Peyer's patch (tissue), 4 donors: ENCODE measurements at regions not wholly inside any gene's neighbourhood (a gene's known extent, or its start where the extent isn't known, plus 50 kb on each side); places are given as distances from the start of the nearest gene placed in this dataset.

Source experiments
- DNase-seq, 3 donors: peaks; one replicate each; pipeline ENCODE4 v3.0.0-alpha.2; 2017 to 2019
- H3K27ac ChIP-seq, 4 donors: fragments of 200-600 bp; sonication (generic); one replicate each; pipeline ENCODE4 v1.5.1; 2016 to 2019
- H3K27me3 ChIP-seq, 2 donors: fragments of 200-600 bp; sonication (generic); one replicate each; pipeline ENCODE4 v1.5.1; 2019
- H3K36me3 ChIP-seq, 3 donors: fragments of 200-600 bp; sonication (generic); one replicate each; pipeline ENCODE4 v1.5.1; 2016 to 2019
- H3K4me1 ChIP-seq, 4 donors: fragments of 200-600 bp; sonication (generic); one replicate each; pipeline ENCODE4 v1.5.1; 2016 to 2019
- H3K4me3 ChIP-seq, 4 donors: fragments of 200-600 bp; sonication (generic); 1 replicate in 3 of 4; 2 replicates in 1 of 4; pipeline ENCODE4 v1.5.1; 2016 to 2019; ENCODE audit warnings: mild to moderate bottlenecking in 1 of 4
- H3K9me3 ChIP-seq, 4 donors: fragments of 200-600 bp; sonication (generic); one replicate each; pipeline ENCODE4 v1.5.1; 2016 to 2019; ENCODE audit warnings: mild to moderate bottlenecking in 1 of 4
- CTCF ChIP-seq, 6 experiments: fragments of 450-650 bp in 4 of 6; fragments of 200-600 bp in 2 of 6; sonication (generic) in 1 of 6; IDR thresholded peaks; one replicate each; pipeline ENCODE4 v1.5.1; 2017 to 2019; ENCODE audit warnings: antibody characterized with exemption in 6 of 6, mild to moderate bottlenecking in 3 of 6, moderate library complexity in 1 of 6
- POLR2A ChIP-seq, 2 donors: fragments of 450-650 bp; IDR thresholded peaks; one replicate each; pipeline ENCODE4 v1.5.1; 2017; ENCODE audit warnings: antibody characterized with exemption in 2 of 2, mild to moderate bottlenecking in 2 of 2, moderate library complexity in 2 of 2

- no peak overlapping the region for H3K4me3 ChIP-seq
- no peak for DNase-seq
- TF ChIP-seq CTCF (IDR thresholded peaks at IDR 0.05) = no peak
- no peak for TF ChIP-seq POLR2A (IDR thresholded peaks at IDR 0.05)
- H3K9me3 ChIP-seq = no peaks in the 10 kb centered on the region
- no peaks in the 10 kb centered on the region for H3K4me1 ChIP-seq
- H3K27ac ChIP-seq = no peak overlapping the region
- no peaks in the 10 kb centered on the region for H3K27me3 ChIP-seq
- H3K36me3 ChIP-seq = no peaks in the 10 kb centered on the region
Observed at GRCh38 chr5:66362046-66362445, 217.9 kb downstream of the SREK1 start.

DNA sequence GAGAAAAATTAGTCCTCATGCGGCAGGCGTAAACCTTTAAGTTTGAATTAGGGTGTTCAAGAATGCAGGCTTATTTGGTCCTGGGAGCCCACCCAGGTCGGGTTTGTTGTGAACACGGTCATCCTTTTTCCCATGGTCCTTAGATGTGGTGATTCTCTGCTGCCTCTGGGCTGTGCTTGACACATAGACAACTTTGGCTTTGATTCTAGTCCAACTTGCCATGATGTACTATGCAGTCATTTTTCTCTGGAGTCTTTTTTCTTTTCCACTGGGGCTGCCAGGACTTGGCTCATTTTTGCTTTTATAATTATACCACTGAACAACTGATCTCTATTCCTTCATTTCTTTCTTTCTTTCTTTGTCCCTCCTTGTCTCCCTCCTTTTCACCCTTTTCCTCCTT, 218.6 kb downstream of the SREK1 start:
- DNase-seq = no peak
- H3K9me3 ChIP-seq = no peaks in the 10 kb centered on the region
- TF ChIP-seq CTCF (IDR thresholded peaks at IDR 0.05) (no peak), POLR2A (IDR thresholded peaks at IDR 0.05) (no peak)
- H3K4me1 ChIP-seq = no peaks in the 10 kb centered on the region
- H3K4me3 ChIP-seq = no peak overlapping the region
- no peak overlapping the region for H3K27ac ChIP-seq
- H3K27me3 ChIP-seq = no peaks in the 10 kb centered on the region
- no peaks in the 10 kb centered on the region for H3K36me3 ChIP-seq

DNA sequence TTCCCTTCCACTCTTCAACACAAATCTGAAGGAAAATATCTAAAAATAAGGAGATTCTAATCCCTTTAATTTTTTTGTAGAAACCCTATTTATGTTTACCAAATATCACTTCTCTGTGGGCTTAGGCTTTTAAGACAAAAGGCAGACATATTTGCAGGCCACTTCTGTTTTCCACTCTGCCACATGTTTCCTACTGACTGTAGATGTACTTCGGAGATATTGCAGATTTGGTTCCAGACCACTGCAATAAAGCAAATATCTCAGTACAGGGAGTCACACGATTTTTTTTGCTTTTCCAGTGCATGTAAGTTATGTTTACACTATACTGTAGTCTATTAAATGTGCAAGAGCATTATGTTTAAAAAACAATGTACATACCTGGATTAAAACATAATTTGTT, 219.0 kb downstream of the SREK1 start:
- Histone ChIP-seq H3K27ac (no peak overlapping the region), H3K4me1 (no peaks in the 10 kb centered on the region), H3K9me3 (no peaks in the 10 kb centered on the region), H3K36me3 (no peaks in the 10 kb centered on the region), H3K4me3 (no peak overlapping the region), H3K27me3 (no peaks in the 10 kb centered on the region)
- no peak for TF ChIP-seq POLR2A (IDR thresholded peaks at IDR 0.05)
- no peak for TF ChIP-seq CTCF (IDR thresholded peaks at IDR 0.05)
- DNase-seq = no peak

- Histone ChIP-seq H3K36me3 (no peaks in the 10 kb centered on the region), H3K9me3 (no peaks in the 10 kb centered on the region), H3K4me3 (no peak overlapping the region), H3K4me1 (no peaks in the 10 kb centered on the region), H3K27me3 (no peaks in the 10 kb centered on the region), H3K27ac (no peak overlapping the region)
- no peak for DNase-seq
- TF ChIP-seq POLR2A (IDR thresholded peaks at IDR 0.05) (no peak), CTCF (IDR thresholded peaks at IDR 0.05) (no peak)
Observed at GRCh38 chr5:66364186-66364585, 220.1 kb downstream of the SREK1 start.

DNA sequence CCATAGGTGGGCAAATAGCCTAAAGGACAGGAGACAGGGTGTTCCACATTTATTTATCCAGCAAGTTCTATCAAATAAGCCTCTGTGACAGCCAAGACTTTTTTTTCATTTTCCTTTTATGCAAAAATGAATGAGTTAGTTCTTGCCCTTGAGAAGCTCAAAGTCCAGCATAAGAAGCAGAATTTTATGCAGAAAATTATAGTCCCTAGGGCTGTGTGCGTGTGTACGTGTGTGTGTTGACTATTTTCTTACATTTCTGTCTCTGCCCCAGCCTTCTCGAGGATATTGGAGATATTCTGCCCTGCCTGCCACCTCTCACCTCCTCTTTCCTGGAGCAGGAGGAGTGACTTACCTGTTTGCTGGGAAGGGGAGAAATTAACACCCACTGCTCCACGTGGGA, 221.9 kb downstream of the SREK1 start:
- DNase-seq = no peak
- no peaks in the 10 kb centered on the region for H3K4me1 ChIP-seq
- TF ChIP-seq CTCF (IDR thresholded peaks at IDR 0.05) (no peak), POLR2A (IDR thresholded peaks at IDR 0.05) (no peak)

GRCh38 chr5:66367814-66368541, 223.9 kb downstream of the SREK1 start:
- no peak for DNase-seq
- Histone ChIP-seq H3K27me3 (no peaks in the 10 kb centered on the region), H3K4me3 (no peak overlapping the region), H3K9me3 (no peaks in the 10 kb centered on the region), H3K27ac (no peak overlapping the region), H3K36me3 (no peaks in the 10 kb centered on the region), H3K4me1 (no peaks in the 10 kb centered on the region)
- no peak for TF ChIP-seq CTCF (IDR thresholded peaks at IDR 0.05)
- no peak for TF ChIP-seq POLR2A (IDR thresholded peaks at IDR 0.05)

More for the DNA sequence above, 221.9 kb downstream of the SREK1 start:
- H3K36me3 ChIP-seq = no peaks in the 10 kb centered on the region
- H3K9me3 ChIP-seq = no peaks in the 10 kb centered on the region
- H3K4me3 ChIP-seq = no peak overlapping the region
- no peaks in the 10 kb centered on the region for H3K27me3 ChIP-seq
- H3K27ac ChIP-seq = no peak overlapping the region
